Epithelial cell of proximal tubule (primary cell): ENCODE measurements at regions not wholly inside any gene's neighbourhood (a gene's known extent, or its start where the extent isn't known, plus 50 kb on each side); places are given as distances from the start of the nearest gene placed in this dataset.

ENCODE experiments used
- DNase-seq: peaks from one replicate; pipeline ENCODE4 v3.0.0-alpha.2; 2011; ENCODE audit warnings: low read depth
- H3K4me3 ChIP-seq: 2 replicates; pipeline ENCODE4 v1.5.1; 2011; ENCODE audit warnings: low read depth, mild to moderate bottlenecking, low read length
- TF ChIP-seq, protein P1 (sequence below): conservative IDR thresholded peaks from 2 replicates; pipeline ENCODE4 v1.5.1; 2012; ENCODE audit warnings: low read depth, mild to moderate bottlenecking, low read length

DNA sequence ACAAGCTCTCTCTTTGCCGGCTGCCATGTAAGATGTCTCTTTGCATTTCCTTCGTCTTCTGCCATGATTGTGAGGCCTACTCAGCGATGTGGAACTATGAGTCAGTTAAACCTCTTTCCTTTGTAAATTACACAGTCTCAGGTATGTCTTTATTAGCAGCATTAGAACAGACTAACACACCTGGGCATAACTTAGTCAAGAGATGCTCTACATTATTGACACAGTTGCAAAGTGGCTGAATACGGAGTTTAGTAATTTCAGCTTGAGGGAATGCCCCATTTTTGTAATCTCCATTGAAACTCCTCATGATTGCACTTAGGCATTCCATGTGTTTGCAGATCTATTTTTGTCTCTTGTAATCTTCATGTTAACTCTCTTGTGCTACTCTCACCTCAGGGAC lies 299.5 kb upstream of the HAND2 start:
- H3K4me3 ChIP-seq, result no peak overlapping the region
- DNase-seq, result no peak
- TF ChIP-seq, protein P1, sequence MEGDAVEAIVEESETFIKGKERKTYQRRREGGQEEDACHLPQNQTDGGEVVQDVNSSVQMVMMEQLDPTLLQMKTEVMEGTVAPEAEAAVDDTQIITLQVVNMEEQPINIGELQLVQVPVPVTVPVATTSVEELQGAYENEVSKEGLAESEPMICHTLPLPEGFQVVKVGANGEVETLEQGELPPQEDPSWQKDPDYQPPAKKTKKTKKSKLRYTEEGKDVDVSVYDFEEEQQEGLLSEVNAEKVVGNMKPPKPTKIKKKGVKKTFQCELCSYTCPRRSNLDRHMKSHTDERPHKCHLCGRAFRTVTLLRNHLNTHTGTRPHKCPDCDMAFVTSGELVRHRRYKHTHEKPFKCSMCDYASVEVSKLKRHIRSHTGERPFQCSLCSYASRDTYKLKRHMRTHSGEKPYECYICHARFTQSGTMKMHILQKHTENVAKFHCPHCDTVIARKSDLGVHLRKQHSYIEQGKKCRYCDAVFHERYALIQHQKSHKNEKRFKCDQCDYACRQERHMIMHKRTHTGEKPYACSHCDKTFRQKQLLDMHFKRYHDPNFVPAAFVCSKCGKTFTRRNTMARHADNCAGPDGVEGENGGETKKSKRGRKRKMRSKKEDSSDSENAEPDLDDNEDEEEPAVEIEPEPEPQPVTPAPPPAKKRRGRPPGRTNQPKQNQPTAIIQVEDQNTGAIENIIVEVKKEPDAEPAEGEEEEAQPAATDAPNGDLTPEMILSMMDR, result no peak

DNA sequence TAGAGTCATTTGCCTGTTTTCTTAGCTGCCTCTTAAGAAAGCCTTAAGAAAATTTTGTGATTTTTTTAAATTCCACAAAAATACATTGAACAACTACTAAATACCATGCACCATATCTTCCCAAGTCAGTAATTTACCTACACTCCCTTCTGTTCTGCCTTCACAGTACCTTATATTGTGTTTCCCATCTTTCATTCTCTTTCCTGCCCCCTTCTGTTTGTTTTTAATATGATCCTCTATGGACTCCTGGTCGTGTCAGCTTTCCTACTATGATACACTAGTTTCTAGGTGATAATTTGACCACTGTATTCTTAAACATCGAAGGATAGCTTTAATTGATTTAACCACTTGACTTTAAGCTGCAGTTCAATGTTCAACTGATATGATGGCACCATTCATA lies 297.7 kb upstream of the HAND2 start:
- no peak overlapping the region for H3K4me3 ChIP-seq
- no peak for DNase-seq
- TF ChIP-seq, protein P1, result no peak

DNA sequence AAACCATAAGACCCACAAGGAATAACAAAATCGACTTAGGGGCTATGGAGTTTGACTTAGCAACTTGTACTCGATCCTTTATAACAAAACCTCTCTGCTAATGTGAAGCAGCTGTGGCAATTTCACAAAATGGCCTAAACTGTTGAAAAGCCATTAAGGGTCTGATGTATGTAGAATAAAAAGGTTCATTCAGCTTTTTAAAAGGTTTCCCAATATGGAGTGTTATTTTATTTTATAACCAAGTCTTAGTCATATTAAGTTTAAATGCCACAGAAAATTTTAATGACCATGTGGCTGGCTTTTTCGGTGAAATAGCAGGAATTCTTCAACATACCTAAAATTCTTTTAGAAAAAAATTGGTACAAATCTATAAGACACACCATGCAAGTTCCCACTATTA lies 291.8 kb upstream of the HAND2 start:
- no peak overlapping the region for H3K4me3 ChIP-seq
- TF ChIP-seq, protein P1, result no peak
- DNase-seq, result no peak

DNA sequence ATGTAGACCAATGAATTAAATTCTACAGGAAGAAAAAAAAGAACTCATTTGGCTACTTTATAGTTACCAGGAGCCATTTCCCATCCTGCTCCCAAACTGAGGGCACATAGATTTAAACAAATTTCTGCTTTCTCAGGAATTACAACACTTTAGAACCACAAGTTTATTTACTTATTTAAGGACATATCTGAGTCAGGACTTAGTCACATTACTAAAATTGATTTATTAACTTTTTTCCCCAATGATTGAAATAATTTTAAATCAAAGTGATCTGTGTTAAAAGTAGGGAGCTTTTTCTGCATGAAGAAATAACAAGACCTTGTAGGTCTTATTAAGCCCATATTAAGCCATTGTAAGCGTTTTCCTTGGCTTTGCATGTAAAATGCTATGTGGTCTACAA lies 291.0 kb upstream of the HAND2 start:
- no peak for DNase-seq
- no peak overlapping the region for H3K4me3 ChIP-seq
- TF ChIP-seq, protein P1, result no peak

DNA sequence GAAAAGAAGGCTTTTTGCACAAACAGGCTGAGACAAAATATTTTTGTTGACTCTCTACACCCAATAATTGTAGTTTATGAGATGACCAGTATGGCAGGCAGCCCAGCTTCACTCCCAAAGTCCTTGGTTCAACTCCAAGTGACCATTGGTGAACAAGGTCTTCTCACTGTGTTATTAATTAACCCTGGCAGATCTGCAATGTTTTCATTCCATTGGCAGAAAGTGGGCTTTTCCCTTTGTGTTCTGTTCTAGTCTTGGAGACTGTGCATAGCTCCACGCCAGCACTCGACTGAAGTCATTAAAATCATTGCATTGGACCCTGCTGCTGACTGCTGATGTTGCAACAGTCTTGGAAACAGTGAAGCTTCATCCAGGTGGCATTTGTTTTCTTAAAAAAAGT lies 277.3 kb upstream of the HAND2 start:
- DNase-seq, result no peak
- TF ChIP-seq, protein P1, result no peak
- H3K4me3 ChIP-seq, result no peak overlapping the region

DNA sequence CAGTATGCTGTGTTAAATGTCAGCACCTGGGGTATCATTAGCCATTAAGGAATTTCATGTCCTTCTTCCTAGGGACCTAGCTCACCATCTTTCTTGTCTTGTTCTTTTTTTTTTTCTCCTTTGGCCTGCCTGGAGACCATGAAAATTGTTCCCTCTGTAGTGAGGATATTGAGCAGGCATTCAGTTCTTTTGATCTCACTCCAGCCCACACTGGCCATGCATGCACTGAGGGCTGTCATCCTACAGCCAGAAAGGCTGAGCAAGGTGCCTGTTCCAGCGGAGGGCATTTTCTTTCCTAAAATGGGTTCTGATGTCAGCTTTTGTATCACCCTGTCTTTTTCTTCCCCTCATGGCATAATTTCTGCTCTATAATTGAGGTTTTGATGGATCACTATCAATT lies 275.9 kb upstream of the HAND2 start:
- no peak overlapping the region for H3K4me3 ChIP-seq
- DNase-seq, result no peak
- TF ChIP-seq, protein P1, result no peak

DNA sequence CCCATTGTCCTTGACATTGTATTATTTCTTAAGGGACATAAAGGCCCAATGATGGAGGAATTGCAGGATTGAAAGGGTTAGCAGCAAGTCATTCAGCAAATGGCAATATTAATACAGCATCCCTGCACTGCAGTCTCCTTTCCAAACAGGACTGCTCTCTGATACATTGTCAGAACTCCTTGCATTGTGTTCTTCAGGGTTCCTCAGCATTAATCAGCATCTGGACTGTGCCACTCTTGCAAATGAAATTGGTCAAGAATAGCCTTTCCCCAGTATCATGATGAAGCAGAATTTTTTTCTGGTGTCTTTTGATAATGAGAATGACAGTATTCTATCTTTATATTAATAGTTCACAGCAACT lies 272.6 kb upstream of the HAND2 start:
- DNase-seq, result no peak
- no peak overlapping the region for H3K4me3 ChIP-seq
- TF ChIP-seq, protein P1, result no peak
